Progenitor cell of endocrine pancreas (in vitro differentiated cells): ENCODE measurements at regions not wholly inside any gene's neighbourhood (a gene's known extent, or its start where the extent isn't known, plus 50 kb on each side); places are given as distances from the start of the nearest gene placed in this dataset.

Experiments used
- DNase-seq: peaks from one replicate; pipeline ENCODE4 v3.0.0; 2021; ENCODE audit warnings: low spot score; ENCODE audit not compliant: unreplicated experiment
- H3K27ac Mint-ChIP-seq: 2 replicates; pipeline ENCODE4 v1.8.0; 2021; ENCODE audit warnings: mild to moderate bottlenecking, moderate library complexity, mixed read lengths
- H3K27me3 Mint-ChIP-seq: 2 replicates; pipeline ENCODE4 v1.8.0; 2021; ENCODE audit warnings: mixed read lengths
- H3K36me3 Mint-ChIP-seq: 2 replicates; pipeline ENCODE4 v1.8.0; 2022; ENCODE audit warnings: mixed read lengths; ENCODE audit not compliant: insufficient read depth
- H3K4me1 Mint-ChIP-seq: 2 replicates; pipeline ENCODE4 v1.8.0; 2021; ENCODE audit warnings: low read depth, mixed read lengths
- H3K4me3 Mint-ChIP-seq: 2 replicates; pipeline ENCODE4 v1.8.0; 2021; ENCODE audit warnings: low read depth, mild to moderate bottlenecking, moderate library complexity, mixed read lengths
- H3K9me3 Mint-ChIP-seq: 2 replicates; pipeline ENCODE4 v1.8.0; 2021; ENCODE audit warnings: low read depth, mixed read lengths
- CTCF ChIP-seq: fragments of 200-600 bp; sonication (generic); IDR thresholded peaks from one replicate; pipeline ENCODE4 v1.5.0; 2021; ENCODE audit warnings: antibody characterized with exemption, mild to moderate bottlenecking; ENCODE audit not compliant: unreplicated experiment

GRCh38 chr17:77299256-77300015 is 158.7 kb downstream of the SEC14L1 start:
- Mint-ChIP-seq H3K27me3 (no peaks in the 10 kb centered on the region), H3K27ac (no peak overlapping the region), H3K4me1 (peaks cover 6% of the 10 kb centered on the region), H3K36me3 (peaks cover 2% of the 10 kb centered on the region), H3K9me3 (no peaks in the 10 kb centered on the region), H3K4me3 (no peak overlapping the region)
- DNase-seq, result no peak
- TF ChIP-seq CTCF, result no peak

GRCh38 chr17:77300016-77300686 is 159.4 kb downstream of the SEC14L1 start:
- Mint-ChIP-seq H3K27me3 (no peaks in the 10 kb centered on the region), H3K4me1 (peaks cover 6% of the 10 kb centered on the region), H3K36me3 (no peaks in the 10 kb centered on the region), H3K27ac (no peak overlapping the region), H3K9me3 (no peaks in the 10 kb centered on the region), H3K4me3 (no peak overlapping the region)
- TF ChIP-seq CTCF, result no peak
- no peak for DNase-seq

GRCh38 chr17:77301694-77302266 is 161.0 kb downstream of the SEC14L1 start:
- Mint-ChIP-seq H3K27me3 (no peaks in the 10 kb centered on the region), H3K4me3 (no peak overlapping the region), H3K4me1 (peaks cover 10% of the 10 kb centered on the region), H3K9me3 (no peaks in the 10 kb centered on the region), H3K27ac (peak overlapping the region; percentile 29), H3K36me3 (no peaks in the 10 kb centered on the region)
- no peak for DNase-seq
- TF ChIP-seq CTCF, result no peak

- no peak for TF ChIP-seq CTCF
- H3K27me3 Mint-ChIP-seq, result no peaks in the 10 kb centered on the region
- DNase-seq, result no peak
- H3K36me3 Mint-ChIP-seq, result no peaks in the 10 kb centered on the region
- H3K4me3 Mint-ChIP-seq, result no peak overlapping the region
- H3K4me1 Mint-ChIP-seq, result peaks cover 17% of the 10 kb centered on the region
- no peak overlapping the region for H3K27ac Mint-ChIP-seq
- no peaks in the 10 kb centered on the region for H3K9me3 Mint-ChIP-seq
Measured at GRCh38 chr17:77302682-77303081, 161.9 kb downstream of the SEC14L1 start.

GRCh38 chr17:77303620-77304019 is 162.9 kb downstream of the SEC14L1 start:
- DNase-seq, result no peak
- Mint-ChIP-seq H3K27me3 (no peaks in the 10 kb centered on the region), H3K4me3 (no peak overlapping the region), H3K27ac (no peak overlapping the region), H3K9me3 (no peaks in the 10 kb centered on the region), H3K36me3 (no peaks in the 10 kb centered on the region), H3K4me1 (peaks cover 16% of the 10 kb centered on the region)
- no peak for TF ChIP-seq CTCF
